ENCODE measurements at regions not wholly inside any gene's neighbourhood (a gene's known extent, or its start where the extent isn't known, plus 50 kb on each side); places are given as distances from the start of the nearest gene placed in this dataset.

GRCh38 chr1:4532656-4533055 is 121.8 kb upstream of the AJAP1 start:
- TF ChIP-seq CTCF (IDR thresholded peaks at IDR 0.05) = no peak
- no peaks in the 10 kb centered on the region for H3K27me3 ChIP-seq (replicated peaks; ENCODE audit: insufficient read depth)

DNA sequence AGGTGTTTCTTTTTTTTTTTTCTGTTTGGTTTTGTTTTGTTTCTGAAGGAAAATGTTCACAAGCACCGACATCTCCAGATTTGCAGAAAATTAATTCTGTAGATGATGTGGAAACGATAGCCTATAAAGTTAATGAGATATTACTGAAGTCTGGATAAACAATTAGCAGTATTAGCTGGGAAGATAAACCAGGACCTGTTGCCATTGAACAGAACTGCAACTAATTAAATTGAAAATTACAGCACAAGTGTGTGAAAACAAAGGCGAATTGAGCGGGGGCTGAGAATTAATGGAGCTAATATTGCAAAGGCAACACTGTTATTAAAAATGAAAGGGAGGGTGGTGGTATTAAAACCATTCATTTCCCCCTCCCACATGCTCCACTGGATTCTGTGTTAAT is 107.5 kb upstream of the AJAP1 start:
- Histone ChIP-seq H3K9me3 (no peaks in the 10 kb centered on the region), H3K36me3 (no peaks in the 10 kb centered on the region), H3K27me3 (replicated peaks; ENCODE audit: insufficient read depth) (no peaks in the 10 kb centered on the region), H3K4me1 (ENCODE audit: control insufficient read depth in 1 of 2, low read depth in 2 of 2) (no peaks in the 10 kb centered on the region), H3K27ac (no peak overlapping the region), H3K4me3 (no peak overlapping the region)
- no peak for TF ChIP-seq CTCF (IDR thresholded peaks at IDR 0.05)
- no peak for DNase-seq (ENCODE audit: low spot score)
- ATAC-seq (ENCODE audit: insufficient number of reproducible peaks, low FRiP score, low read depth) = no peak

More at GRCh38 chr1:4532656-4533055, 121.8 kb upstream of the AJAP1 start:
- H3K27ac ChIP-seq = no peak overlapping the region
- H3K4me1 ChIP-seq (ENCODE audit: control insufficient read depth in 1 of 2, low read depth in 2 of 2) = no peaks in the 10 kb centered on the region
- no peak for DNase-seq (ENCODE audit: low spot score)
- no peak for ATAC-seq (ENCODE audit: insufficient number of reproducible peaks, low FRiP score, low read depth)
- H3K36me3 ChIP-seq = no peaks in the 10 kb centered on the region
- no peaks in the 10 kb centered on the region for H3K9me3 ChIP-seq
- no peak overlapping the region for H3K4me3 ChIP-seq

GRCh38 chr1:4549930-4550329 is 104.5 kb upstream of the AJAP1 start:
- no peak for TF ChIP-seq CTCF (IDR thresholded peaks at IDR 0.05)
- Histone ChIP-seq H3K36me3 (no peaks in the 10 kb centered on the region), H3K4me1 (ENCODE audit: control insufficient read depth in 1 of 2, low read depth in 2 of 2) (no peaks in the 10 kb centered on the region), H3K9me3 (no peaks in the 10 kb centered on the region), H3K4me3 (no peak overlapping the region), H3K27ac (no peak overlapping the region), H3K27me3 (replicated peaks; ENCODE audit: insufficient read depth) (no peaks in the 10 kb centered on the region)
- ATAC-seq (ENCODE audit: insufficient number of reproducible peaks, low FRiP score, low read depth) (no peak), DNase-seq (ENCODE audit: low spot score) (no peak)

- TF ChIP-seq CTCF (IDR thresholded peaks at IDR 0.05) = no peak
- DNase-seq (ENCODE audit: low spot score) (no peak), ATAC-seq (ENCODE audit: insufficient number of reproducible peaks, low FRiP score, low read depth) (no peak)
- no peaks in the 10 kb centered on the region for H3K27me3 ChIP-seq (replicated peaks; ENCODE audit: insufficient read depth)
- no peak overlapping the region for H3K27ac ChIP-seq
- H3K36me3 ChIP-seq = no peaks in the 10 kb centered on the region
- no peaks in the 10 kb centered on the region for H3K4me1 ChIP-seq (ENCODE audit: control insufficient read depth in 1 of 2, low read depth in 2 of 2)
- H3K4me3 ChIP-seq = no peak overlapping the region
- no peaks in the 10 kb centered on the region for H3K9me3 ChIP-seq
Measured at GRCh38 chr1:4550941-4551340, 103.5 kb upstream of the AJAP1 start.

DNA sequence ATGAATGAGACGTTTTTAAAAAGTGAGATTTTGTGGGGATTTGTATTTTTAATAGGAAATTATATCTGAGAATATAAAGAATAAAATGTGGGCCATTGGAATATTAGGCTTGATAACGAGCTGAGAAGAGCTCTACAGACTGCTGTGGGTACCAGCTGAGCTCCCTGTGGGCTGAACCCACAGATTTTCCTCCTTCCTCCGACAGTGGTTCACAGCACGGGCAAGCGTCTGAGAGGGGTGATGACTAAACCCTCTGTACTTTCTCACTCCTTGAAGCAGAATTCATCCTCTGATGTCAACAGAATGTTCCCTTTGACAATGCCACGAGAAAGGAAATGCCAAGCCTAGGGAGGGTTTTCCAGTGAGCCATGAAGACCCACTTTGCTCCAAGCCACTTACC is 102.7 kb upstream of the AJAP1 start:
- no peaks in the 10 kb centered on the region for H3K4me1 ChIP-seq (ENCODE audit: control insufficient read depth in 1 of 2, low read depth in 2 of 2)
- no peaks in the 10 kb centered on the region for H3K36me3 ChIP-seq
- H3K27me3 ChIP-seq (replicated peaks; ENCODE audit: insufficient read depth) = no peaks in the 10 kb centered on the region
- TF ChIP-seq CTCF (IDR thresholded peaks at IDR 0.05) = no peak
- no peak for ATAC-seq (ENCODE audit: insufficient number of reproducible peaks, low FRiP score, low read depth)
- no peak for DNase-seq (ENCODE audit: low spot score)
- no peak overlapping the region for H3K27ac ChIP-seq
- H3K4me3 ChIP-seq = no peak overlapping the region
- no peaks in the 10 kb centered on the region for H3K9me3 ChIP-seq
